Stomach (tissue), 8 donors: ENCODE measurements at regions not wholly inside any gene's neighbourhood (a gene's known extent, or its start where the extent isn't known, plus 50 kb on each side); places are given as distances from the start of the nearest gene placed in this dataset.
A peak's percentile ranks its signal among the peaks of the same experiment; 100 is the strongest.

Experiments used
- DNase-seq, 2 donors: peaks; one replicate each; pipeline versions ENCODE4 v3.0.0 to v3.0.0-alpha.2; 2013 to 2019
- H3K27ac ChIP-seq, 5 donors: fragments of 200-600 bp in 4 of 5; sonication (generic) in 4 of 5; one replicate each; pipeline ENCODE4 v1.5.1; 2013 to 2019; ENCODE audit warnings: mild to moderate bottlenecking in 1 of 5, moderate library complexity in 1 of 5
- H3K27me3 ChIP-seq, 3 donors: fragments of 200-600 bp; sonication (generic); one replicate each; pipeline ENCODE4 v1.5.1; 2017 to 2019; ENCODE audit warnings: mixed run types in 1 of 3
- H3K36me3 ChIP-seq, 4 donors: fragments of 200-600 bp; sonication (generic); 1 replicate in 3 of 4; 2 replicates in 1 of 4; pipeline ENCODE4 v1.5.1; 2016 to 2019
- H3K4me1 ChIP-seq, 4 donors: fragments of 200-600 bp; sonication (generic); one replicate each; pipeline ENCODE4 v1.5.1; 2016 to 2019
- H3K4me3 ChIP-seq, 4 donors: fragments of 200-600 bp; sonication (generic) in 3 of 4; one replicate each; pipeline ENCODE4 v1.5.1; 2016 to 2019; ENCODE audit warnings: mild to moderate bottlenecking in 1 of 4
- H3K9me3 ChIP-seq, 4 donors: fragments of 200-600 bp; sonication (generic); one replicate each; pipeline ENCODE4 v1.5.1; 2016 to 2019
- EP300 ChIP-seq: sonication (generic); formaldehyde crosslinking; IDR thresholded peaks from one replicate; pipeline ENCODE4 v1.6.1; 2017; ENCODE audit warnings: antibody characterized with exemption
- POLR2A ChIP-seq, 4 donors: fragments of 450-650 bp; IDR thresholded peaks; one replicate each; pipeline ENCODE4 v1.6.1; 2016; ENCODE audit warnings: antibody characterized with exemption in 4 of 4, control low read depth in 2 of 4, mild to moderate bottlenecking in 1 of 4, moderate library complexity in 1 of 4
- POLR2AphosphoS5 ChIP-seq, 3 donors: sonication (generic); formaldehyde crosslinking; IDR thresholded peaks; one replicate each; pipeline ENCODE4 v1.6.1; 2016; ENCODE audit warnings: antibody characterized with exemption in 3 of 3
- WGBS, 5 donors: extraction: QIAGEN DNeasy Blood & Tissue Kit in 3 of 5; methylation state at CpG; one replicate each; pipeline versions ENCODE4 v1.1.5 to v1.1.7; 2013 to 2018; 5-methylcytosine and 5-hydroxymethylcytosine counted together
- intact Hi-C: fragments of 100-400 bp; cut with DNase I; formaldehyde crosslinking; loops from one replicate; pipeline ENCODE4 v1.15.1; 2023; ENCODE audit warnings: low total_unique reads
- TF ChIP-seq, protein P1 (sequence below), 7 experiments: fragments of 450-650 bp in 4 of 7; fragments of 200-600 bp in 3 of 7; sonication (generic) in 3 of 7; IDR thresholded peaks; one replicate each; pipeline ENCODE4 v1.5.1; 2016 to 2019; ENCODE audit warnings: antibody characterized with exemption in 7 of 7, control low read depth in 2 of 7, mild to moderate bottlenecking in 1 of 7
- donor health status: healthy with polysubstance abuse.
- donor health status: Bipolar disorder and iron deficiency.
- donor health status: healthy.

DNA sequence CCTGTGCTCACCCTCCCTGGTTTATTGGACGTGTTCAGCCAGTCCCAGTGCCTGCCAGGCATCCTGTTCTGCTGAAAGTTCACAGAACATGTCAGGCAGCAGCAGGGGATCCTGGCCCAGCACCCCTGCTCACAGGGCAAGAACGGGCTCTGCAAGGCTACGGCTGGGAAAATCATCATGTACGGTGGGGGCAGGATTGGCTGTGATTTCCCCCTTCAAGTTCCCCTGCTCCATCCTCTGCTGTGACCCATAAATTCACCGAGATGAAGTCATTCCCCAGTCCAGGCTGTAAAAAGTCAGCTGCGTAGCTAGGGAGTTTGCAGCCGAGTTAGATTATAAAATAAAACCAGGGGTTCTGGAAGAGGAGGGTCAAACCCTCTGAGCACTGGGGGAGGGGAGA lies 484.1 kb upstream of the ZMIZ1 start:
- intact Hi-C loops: no loop called here
- Histone ChIP-seq H3K4me3 (no peak overlapping the region), H3K4me1 (peaks cover 5 to 32% (median 18%) of the 10 kb centered on the region in 4 donors), H3K36me3 (no peaks in the 10 kb centered on the region), H3K9me3 (no peaks in the 10 kb centered on the region), H3K27me3 (no peaks in the 10 kb centered on the region), H3K27ac (peak overlapping the region in 1 of 5 donors; percentile 36)
- peak in 1 of 2 donors; percentile 50 for DNase-seq
- whole genome bisulfite sequencing, 5 donors: 75 to 89% (median 85%) methylated on average over 6 to 7 of the region's 7 CpGs
- TF ChIP-seq POLR2AphosphoS5 (IDR thresholded peaks at IDR 0.05) (no peak), EP300 (no peak), POLR2A (IDR thresholded peaks at IDR 0.05) (no peak)
- TF ChIP-seq, protein P1, sequence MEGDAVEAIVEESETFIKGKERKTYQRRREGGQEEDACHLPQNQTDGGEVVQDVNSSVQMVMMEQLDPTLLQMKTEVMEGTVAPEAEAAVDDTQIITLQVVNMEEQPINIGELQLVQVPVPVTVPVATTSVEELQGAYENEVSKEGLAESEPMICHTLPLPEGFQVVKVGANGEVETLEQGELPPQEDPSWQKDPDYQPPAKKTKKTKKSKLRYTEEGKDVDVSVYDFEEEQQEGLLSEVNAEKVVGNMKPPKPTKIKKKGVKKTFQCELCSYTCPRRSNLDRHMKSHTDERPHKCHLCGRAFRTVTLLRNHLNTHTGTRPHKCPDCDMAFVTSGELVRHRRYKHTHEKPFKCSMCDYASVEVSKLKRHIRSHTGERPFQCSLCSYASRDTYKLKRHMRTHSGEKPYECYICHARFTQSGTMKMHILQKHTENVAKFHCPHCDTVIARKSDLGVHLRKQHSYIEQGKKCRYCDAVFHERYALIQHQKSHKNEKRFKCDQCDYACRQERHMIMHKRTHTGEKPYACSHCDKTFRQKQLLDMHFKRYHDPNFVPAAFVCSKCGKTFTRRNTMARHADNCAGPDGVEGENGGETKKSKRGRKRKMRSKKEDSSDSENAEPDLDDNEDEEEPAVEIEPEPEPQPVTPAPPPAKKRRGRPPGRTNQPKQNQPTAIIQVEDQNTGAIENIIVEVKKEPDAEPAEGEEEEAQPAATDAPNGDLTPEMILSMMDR (IDR thresholded peaks at IDR 0.05): no peak

DNA sequence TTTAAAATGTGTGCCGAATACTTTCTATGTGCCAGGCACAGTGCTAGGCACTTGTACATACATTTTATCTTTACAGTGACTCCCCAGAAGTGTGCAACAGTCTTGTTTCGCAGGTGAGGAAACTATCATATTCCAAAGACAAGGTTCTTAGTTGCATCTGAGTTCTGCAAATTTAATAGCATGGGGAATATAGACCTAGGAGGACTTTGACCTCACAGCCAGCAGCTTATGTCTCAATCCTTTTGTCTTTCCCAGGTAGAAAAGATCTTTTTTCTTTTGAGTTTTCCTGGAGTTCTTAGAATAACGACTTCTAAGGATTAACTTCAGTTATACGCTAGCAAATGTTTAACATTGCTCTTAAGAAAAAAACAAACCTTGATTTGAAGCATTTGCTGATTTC lies 482.8 kb upstream of the ZMIZ1 start:
- H3K4me1 ChIP-seq: peaks cover 5 to 26% (median 17%) of the 10 kb centered on the region in 4 donors

DNA sequence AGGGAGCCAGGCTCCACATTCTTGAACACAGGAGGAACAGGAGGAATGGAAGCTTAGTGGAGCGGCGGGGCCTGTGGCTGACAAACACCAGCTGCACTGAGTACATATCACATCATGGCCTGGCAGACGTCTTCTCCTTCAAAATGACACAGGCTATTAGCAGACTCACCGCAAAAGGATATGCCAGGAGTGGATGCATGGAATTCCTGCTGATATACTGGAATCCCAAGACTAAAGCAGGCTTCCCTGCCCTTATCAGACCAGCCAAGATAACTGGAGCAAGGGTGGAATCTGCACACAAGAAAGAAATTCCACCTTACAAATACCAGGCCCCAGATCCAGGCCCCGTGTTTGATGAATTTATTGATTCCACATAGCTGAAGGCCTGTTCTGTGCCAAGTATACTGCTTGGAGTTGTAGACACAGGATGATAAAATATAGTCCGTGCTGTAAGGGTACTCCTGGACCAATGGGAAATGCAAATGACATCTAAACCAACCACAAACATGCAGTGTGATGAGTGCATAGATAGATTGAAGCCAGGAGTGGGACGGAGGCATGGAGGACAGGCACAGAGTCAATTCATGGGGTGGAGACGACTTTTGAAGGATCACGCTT lies 480.5 kb upstream of the ZMIZ1 start:
- H3K9me3 ChIP-seq: no peaks in the 10 kb centered on the region
- peak overlapping the region in 4 of 5 donors; percentile 1 to 44 (median 26) for H3K27ac ChIP-seq
- no peaks in the 10 kb centered on the region for H3K27me3 ChIP-seq
- no peak overlapping the region for H3K4me3 ChIP-seq
- no peak for TF ChIP-seq POLR2A (IDR thresholded peaks at IDR 0.05)
- TF ChIP-seq POLR2AphosphoS5 (IDR thresholded peaks at IDR 0.05): peak; percentile 45 to 68 (median 52)
- DNase-seq: peak in 1 of 2 donors; percentile 80
- WGBS, 5 donors: 44 to 55% (median 50%) methylated on average over 9 of the region's 9 CpGs
- no peaks in the 10 kb centered on the region for H3K36me3 ChIP-seq
- intact Hi-C loops: no loop called here
- peaks cover 5 to 26% (median 17%) of the 10 kb centered on the region in 4 donors for H3K4me1 ChIP-seq

More for the DNA sequence above, 482.8 kb upstream of the ZMIZ1 start:
- no peak overlapping the region for H3K4me3 ChIP-seq
- intact Hi-C loops: no loop called here
- H3K27me3 ChIP-seq: no peaks in the 10 kb centered on the region
- no peak for TF ChIP-seq EP300
- TF ChIP-seq, protein P1 (IDR thresholded peaks at IDR 0.05): no peak
- no peak for TF ChIP-seq POLR2A (IDR thresholded peaks at IDR 0.05)
- no peak for TF ChIP-seq POLR2AphosphoS5 (IDR thresholded peaks at IDR 0.05)
- no peaks in the 10 kb centered on the region for H3K36me3 ChIP-seq
- H3K27ac ChIP-seq: no peak overlapping the region
- DNase-seq: no peak
- WGBS, 5 donors: 82 to 91% (median 85%) methylated on average over 4 of the region's 4 CpGs
- H3K9me3 ChIP-seq: no peaks in the 10 kb centered on the region

DNA sequence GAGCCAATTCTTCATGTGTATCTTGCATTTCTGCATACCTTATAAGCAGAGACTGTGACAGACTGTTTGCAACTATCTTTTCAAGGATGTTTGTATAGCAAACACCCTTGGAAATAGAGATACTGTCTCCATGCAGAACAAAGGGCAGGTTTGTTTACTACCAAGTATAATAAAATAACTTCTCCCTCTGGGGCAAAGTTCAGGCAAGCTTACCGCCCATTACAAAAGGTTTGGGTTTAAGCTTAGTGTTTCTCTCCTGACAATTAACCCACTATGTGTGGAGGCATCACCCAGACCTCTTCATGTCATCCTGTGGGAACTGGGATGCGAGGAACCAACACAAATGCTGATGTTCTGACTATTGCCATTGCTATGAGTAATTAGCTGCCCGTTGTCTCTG lies 479.1 kb upstream of the ZMIZ1 start:
- no peak overlapping the region for H3K27ac ChIP-seq

More for the DNA sequence above, 479.1 kb upstream of the ZMIZ1 start:
- intact Hi-C loops: no loop called here
- no peak for DNase-seq
- no peaks in the 10 kb centered on the region for H3K36me3 ChIP-seq
- H3K4me3 ChIP-seq: no peak overlapping the region
- no peak for TF ChIP-seq EP300
- TF ChIP-seq, protein P1 (IDR thresholded peaks at IDR 0.05): no peak
- TF ChIP-seq POLR2AphosphoS5 (IDR thresholded peaks at IDR 0.05): no peak
- TF ChIP-seq POLR2A (IDR thresholded peaks at IDR 0.05): no peak
- H3K4me1 ChIP-seq: peaks cover 5 to 25% (median 14%) of the 10 kb centered on the region in 4 donors
- no peaks in the 10 kb centered on the region for H3K27me3 ChIP-seq
- no peaks in the 10 kb centered on the region for H3K9me3 ChIP-seq
- WGBS, 5 donors: 55 to 71% (median 61%) methylated on average over 3 of the region's 3 CpGs
